SK-N-SH (cell line): ENCODE measurements at regions not wholly inside any gene's neighbourhood (a gene's known extent, or its start where the extent isn't known, plus 50 kb on each side); places are given as distances from the start of the nearest gene placed in this dataset.

Experiments used
- CTCF ChIA-PET: fragments of 300-600, 350-600 bp; formaldehyde crosslinking; extraction: SDS; loops from one replicate; lab custom pipeline; 2021; lab: Yijun Ruan, JAX
- POLR2A ChIA-PET: fragments of 350-600 bp; sonication (Branson Sonifier 250); formaldehyde crosslinking; extraction: SDS; loops from one replicate; lab custom pipeline; 2020; ENCODE audit warnings: antibody characterized with exemption, inconsistent platforms; lab: Yijun Ruan, JAX
- DNase-seq: peaks from one replicate; pipeline ENCODE4 v3.0.0; 2012
- H2AFZ ChIP-seq: fragments of 200-600 bp; sonication (generic); 2 replicates; pipeline ENCODE4 v1.8.1; 2016; ENCODE audit warnings: antibody characterized with exemption, mild to moderate bottlenecking, low read depth
- H3F3A ChIP-seq: fragments of 200-600 bp; sonication (generic); replicated peaks from 2 replicates; pipeline ENCODE3; 2016; ENCODE audit warnings: antibody characterized with exemption, mild to moderate bottlenecking; ENCODE audit not compliant: insufficient read depth
- H3K27ac ChIP-seq, 2 experiments: fragments of 200-500 bp in 1 of 2; fragments of 200-600 bp in 1 of 2; sonication (Bioruptor generic) in 1 of 2; sonication (generic), shearing (Covaris generic) in 1 of 2; 2 replicates each; pipeline versions ENCODE4 v1.5.1 to v1.6.1; 2014 to 2016; ENCODE audit warnings: low read depth in 2 of 2, inconsistent platforms in 1 of 2, low read length in 1 of 2, mild to moderate bottlenecking in 1 of 2, mixed read lengths in 1 of 2
- H3K27me3 ChIP-seq: fragments of 200-600 bp; sonication (generic), shearing (Covaris generic); 2 replicates; pipeline ENCODE4 v1.6.1; 2016; ENCODE audit warnings: mixed run types; ENCODE audit not compliant: insufficient read depth
- H3K36me3 ChIP-seq, 2 experiments: fragments of 200-500 bp in 1 of 2; fragments of 200-600 bp in 1 of 2; sonication (Bioruptor generic) in 1 of 2; sonication (generic) in 1 of 2; replicated peaks in 1 of 2; 2 replicates each; pipeline versions ENCODE3 to v1.5.1; 2014 to 2016; ENCODE audit warnings: low read length in 1 of 2, mild to moderate bottlenecking in 1 of 2; ENCODE audit not compliant: insufficient read depth in 2 of 2, control insufficient read depth in 1 of 2
- H3K4me1 ChIP-seq, 2 experiments: fragments of 200-500 bp in 1 of 2; fragments of 200-600 bp in 1 of 2; sonication (Bioruptor generic) in 1 of 2; sonication (generic), shearing (Covaris generic) in 1 of 2; 2 replicates each; pipeline versions ENCODE4 v1.5.1 to v1.6.1; 2014 to 2016; ENCODE audit warnings: low read depth in 1 of 2, low read length in 1 of 2, mixed run types in 1 of 2; ENCODE audit not compliant: insufficient read depth in 2 of 2, control insufficient read depth in 1 of 2
- H3K4me2 ChIP-seq: fragments of 200-600 bp; sonication (generic), shearing (Covaris generic); 2 replicates; pipeline ENCODE4 v1.6.1; 2017; ENCODE audit warnings: mixed run types
- H3K4me3 ChIP-seq, 2 experiments: fragments of 200-500 bp in 1 of 2; fragments of 200-600 bp in 1 of 2; sonication (Bioruptor generic) in 1 of 2; sonication (generic), shearing (Covaris generic) in 1 of 2; 2 replicates each; pipeline versions ENCODE4 v1.5.1 to v1.8.1; 2014 to 2016; ENCODE audit warnings: low read depth in 2 of 2, inconsistent platforms in 1 of 2, low read length in 1 of 2, mild to moderate bottlenecking in 1 of 2, mixed read lengths in 1 of 2, moderate library complexity in 1 of 2
- H3K79me2 ChIP-seq: fragments of 200-600 bp; sonication (generic); 2 replicates; pipeline ENCODE4 v1.8.1; 2017; ENCODE audit warnings: mild to moderate bottlenecking; ENCODE audit not compliant: insufficient read depth
- H3K9ac ChIP-seq: fragments of 200-600 bp; sonication (generic); 2 replicates; pipeline ENCODE4 v1.6.1; 2017; ENCODE audit warnings: mixed run types
- H3K9me2 ChIP-seq: fragments of 200-600 bp; sonication (generic); 2 replicates; pipeline ENCODE4 v1.6.1; 2017; ENCODE audit warnings: mixed run types
- H3K9me3 ChIP-seq: fragments of 200-600 bp; sonication (generic); 2 replicates; pipeline ENCODE4 v1.6.1; 2017; ENCODE audit warnings: mixed run types, mild to moderate bottlenecking, moderate library complexity
- H4K20me1 ChIP-seq: fragments of 200-600 bp; sonication (generic); 2 replicates; pipeline ENCODE4 v1.6.1; 2017; ENCODE audit warnings: mild to moderate bottlenecking, mixed run types; ENCODE audit not compliant: insufficient read depth
- ELF1 ChIP-seq: IDR thresholded peaks from 2 replicates; pipeline ENCODE4 v1.4.0; 2012
- EP300 ChIP-seq, 2 experiments: IDR thresholded peaks; 2 replicates each; pipeline versions ENCODE4 v1.4.0 to v1.6.1; 2012; ENCODE audit warnings: borderline replicate concordance in 1 of 2, low read depth in 1 of 2, low read length in 1 of 2
- FOSL2 ChIP-seq: IDR thresholded peaks from 2 replicates; pipeline ENCODE4 v1.4.0; 2012; ENCODE audit warnings: low read depth, mild to moderate bottlenecking, moderate library complexity, borderline replicate concordance
- JUND ChIP-seq: IDR thresholded peaks from 2 replicates; pipeline ENCODE4 v1.4.0; 2012
- MEF2A ChIP-seq: IDR thresholded peaks from 2 replicates; pipeline ENCODE4 v1.4.0; 2012; ENCODE audit warnings: low read depth, borderline replicate concordance
- NFIC ChIP-seq: IDR thresholded peaks from 2 replicates; pipeline ENCODE4 v1.4.0; 2012; ENCODE audit warnings: borderline replicate concordance
- PBX3 ChIP-seq: IDR thresholded peaks from 2 replicates; pipeline ENCODE4; 2012
- POLR2AphosphoS5 ChIP-seq: IDR thresholded peaks from 2 replicates; pipeline ENCODE4 v1.6.1; 2012; ENCODE audit warnings: low read depth, low read length
- RAD21 ChIP-seq: IDR thresholded peaks from 2 replicates; pipeline ENCODE4 v1.6.1; 2012; ENCODE audit warnings: mild to moderate bottlenecking, low read length
- RFX5 ChIP-seq: IDR thresholded peaks from 2 replicates; pipeline ENCODE4 v1.6.1; 2012; ENCODE audit warnings: mild to moderate bottlenecking, improper control_type of control experiment, low read length
- SMC3 ChIP-seq: IDR thresholded peaks from 2 replicates; pipeline ENCODE4 v1.6.1; 2012; ENCODE audit warnings: low read depth, low read length, improper control_type of control experiment
- TAF1 ChIP-seq: IDR thresholded peaks from 2 replicates; pipeline ENCODE4 v1.6.1; 2012; ENCODE audit warnings: low read depth, mild to moderate bottlenecking, low read length, moderate library complexity, borderline replicate concordance
- USF1 ChIP-seq: IDR thresholded peaks from 2 replicates; pipeline ENCODE4 v1.4.0; 2012; ENCODE audit warnings: low read depth, borderline replicate concordance
- WGBS: methylation state at CpG from one replicate; pipeline ENCODE4 v1.1.6; 2017; ENCODE audit warnings: low lambda C conversion rate; 5-methylcytosine and 5-hydroxymethylcytosine counted together
- TF ChIP-seq, protein P1 (sequence below): fragments of 150-350 bp; IDR thresholded peaks from 2 replicates; pipeline ENCODE4 v1.6.1; 2017; ENCODE audit warnings: antibody characterized with exemption, low read length, low read depth, borderline replicate concordance
- TF ChIP-seq, protein P2 (sequence below): IDR thresholded peaks from 2 replicates; pipeline ENCODE4 v1.4.0; 2012; ENCODE audit warnings: low read depth
- TF ChIP-seq, protein P3 (sequence below): fragments of 150-350 bp; IDR thresholded peaks from 2 replicates; pipeline ENCODE4 v1.6.1; 2016; ENCODE audit warnings: mild to moderate bottlenecking, low read depth, low read length

DNA sequence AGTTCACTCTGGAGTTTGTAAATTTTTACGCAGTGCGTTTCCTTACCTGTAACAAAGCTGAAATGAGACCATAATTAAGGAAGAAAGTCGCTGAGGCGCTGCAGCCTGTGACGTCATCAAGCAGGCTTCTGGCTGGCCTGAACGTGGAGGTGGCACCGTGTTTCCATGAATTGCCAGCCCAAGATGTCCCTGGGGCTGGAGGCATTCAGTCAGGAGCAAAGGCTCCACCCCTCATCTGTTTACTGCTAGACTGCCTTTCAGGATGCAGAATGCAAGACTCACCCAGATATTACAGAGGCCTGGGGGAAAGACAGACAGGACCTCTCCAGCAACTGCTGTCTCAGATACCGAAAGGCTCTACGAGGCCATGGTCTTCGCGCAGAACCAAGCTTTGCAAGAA lies 424.6 kb downstream of the TSHZ3 start (continued):
- TF ChIP-seq, protein P1, sequence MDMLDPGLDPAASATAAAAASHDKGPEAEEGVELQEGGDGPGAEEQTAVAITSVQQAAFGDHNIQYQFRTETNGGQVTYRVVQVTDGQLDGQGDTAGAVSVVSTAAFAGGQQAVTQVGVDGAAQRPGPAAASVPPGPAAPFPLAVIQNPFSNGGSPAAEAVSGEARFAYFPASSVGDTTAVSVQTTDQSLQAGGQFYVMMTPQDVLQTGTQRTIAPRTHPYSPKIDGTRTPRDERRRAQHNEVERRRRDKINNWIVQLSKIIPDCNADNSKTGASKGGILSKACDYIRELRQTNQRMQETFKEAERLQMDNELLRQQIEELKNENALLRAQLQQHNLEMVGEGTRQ: no peak
- TF ChIP-seq USF1: no peak

- POLR2A ChIA-PET: no interaction called here
- Histone ChIP-seq H4K20me1 (no peaks in the 10 kb centered on the region), H3F3A (no peaks in the 10 kb centered on the region), H3K4me1 (peaks cover 0 to 2% of the 10 kb centered on the region in 2 experiments; a peak in 1 of 4 replicates), H2AFZ (no peak overlapping the region), H3K4me2 (no peak overlapping the region), H3K79me2 (no peaks in the 10 kb centered on the region), H3K27ac (no peak overlapping the region), H3K27me3 (no peaks in the 10 kb centered on the region), H3K9me2 (no peaks in the 10 kb centered on the region), H3K9ac (no peak overlapping the region), H3K4me3 (no peak overlapping the region), H3K9me3 (no peaks in the 10 kb centered on the region), H3K36me3 (no peaks in the 10 kb centered on the region)
- no peak for DNase-seq
- no peak for TF ChIP-seq TAF1
- no peak for TF ChIP-seq RFX5
- TF ChIP-seq EP300 (IDR thresholded peaks at IDR 0.05; ENCODE audit: borderline replicate concordance in 1 of 2, low read depth in 1 of 2, low read length in 1 of 2): no peak
- TF ChIP-seq, protein P2, sequence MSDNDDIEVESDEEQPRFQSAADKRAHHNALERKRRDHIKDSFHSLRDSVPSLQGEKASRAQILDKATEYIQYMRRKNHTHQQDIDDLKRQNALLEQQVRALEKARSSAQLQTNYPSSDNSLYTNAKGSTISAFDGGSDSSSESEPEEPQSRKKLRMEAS: no peak
- TF ChIP-seq ELF1: no peak
- no peak for TF ChIP-seq USF1
- no peak for TF ChIP-seq MEF2A
- TF ChIP-seq NFIC: no peak
- TF ChIP-seq SMC3: no peak
- no peak for TF ChIP-seq RAD21
- TF ChIP-seq JUND: no peak
- TF ChIP-seq, protein P3, sequence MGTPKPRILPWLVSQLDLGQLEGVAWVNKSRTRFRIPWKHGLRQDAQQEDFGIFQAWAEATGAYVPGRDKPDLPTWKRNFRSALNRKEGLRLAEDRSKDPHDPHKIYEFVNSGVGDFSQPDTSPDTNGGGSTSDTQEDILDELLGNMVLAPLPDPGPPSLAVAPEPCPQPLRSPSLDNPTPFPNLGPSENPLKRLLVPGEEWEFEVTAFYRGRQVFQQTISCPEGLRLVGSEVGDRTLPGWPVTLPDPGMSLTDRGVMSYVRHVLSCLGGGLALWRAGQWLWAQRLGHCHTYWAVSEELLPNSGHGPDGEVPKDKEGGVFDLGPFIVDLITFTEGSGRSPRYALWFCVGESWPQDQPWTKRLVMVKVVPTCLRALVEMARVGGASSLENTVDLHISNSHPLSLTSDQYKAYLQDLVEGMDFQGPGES: no peak
- TF ChIP-seq PBX3: no peak
- TF ChIP-seq POLR2AphosphoS5: no peak
- no peak for TF ChIP-seq FOSL2
- 43% methylated on average over 11 of the region's 11 CpGs for WGBS
- CTCF ChIA-PET: no interaction called here
Observed at GRCh38 chr19:30924069-30924636, 425.1 kb downstream of the TSHZ3 start.
